ENCODE measurements at regions not wholly inside any gene's neighbourhood (a gene's known extent, or its start where the extent isn't known, plus 50 kb on each side); places are given as distances from the start of the nearest gene placed in this dataset.

DNA sequence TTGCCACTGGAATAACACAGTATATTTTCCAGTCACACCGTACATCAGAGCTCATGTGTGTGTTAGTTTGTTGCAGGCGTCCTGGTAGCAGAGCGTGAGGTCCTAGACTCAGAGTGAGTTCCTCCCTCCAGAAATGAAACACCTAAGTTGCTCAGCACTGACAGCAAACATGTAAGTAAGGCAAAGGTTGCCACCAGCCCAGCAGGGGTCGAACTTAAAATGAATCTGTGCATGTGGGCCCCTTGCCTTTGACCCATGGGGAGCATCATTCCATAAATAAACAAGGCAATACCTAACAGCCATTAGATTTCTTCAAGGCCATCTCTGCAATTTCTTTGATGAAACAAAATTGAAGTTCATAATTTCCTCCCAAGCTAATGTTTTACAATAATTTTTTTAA, 125.3 kb upstream of the ERG start:
- no peak for TF ChIP-seq EZH2phosphoT487 (conservative IDR thresholded peaks at IDR 0.05; ENCODE audit: low read length)
- TF ChIP-seq CTCF (IDR thresholded peaks at IDR 0.05; ENCODE audit: insufficient read depth, low read length, poor library complexity, severe bottlenecking): no peak

Data from SU-DHL-6 (cell line).